ENCODE measurements at regions not wholly inside any gene's neighbourhood (a gene's known extent, or its start where the extent isn't known, plus 50 kb on each side); places are given as distances from the start of the nearest gene placed in this dataset.

GRCh38 chr2:239746559-239747246, 278.4 kb downstream of the NDUFA10 start:
- TF ChIP-seq, protein P1, sequence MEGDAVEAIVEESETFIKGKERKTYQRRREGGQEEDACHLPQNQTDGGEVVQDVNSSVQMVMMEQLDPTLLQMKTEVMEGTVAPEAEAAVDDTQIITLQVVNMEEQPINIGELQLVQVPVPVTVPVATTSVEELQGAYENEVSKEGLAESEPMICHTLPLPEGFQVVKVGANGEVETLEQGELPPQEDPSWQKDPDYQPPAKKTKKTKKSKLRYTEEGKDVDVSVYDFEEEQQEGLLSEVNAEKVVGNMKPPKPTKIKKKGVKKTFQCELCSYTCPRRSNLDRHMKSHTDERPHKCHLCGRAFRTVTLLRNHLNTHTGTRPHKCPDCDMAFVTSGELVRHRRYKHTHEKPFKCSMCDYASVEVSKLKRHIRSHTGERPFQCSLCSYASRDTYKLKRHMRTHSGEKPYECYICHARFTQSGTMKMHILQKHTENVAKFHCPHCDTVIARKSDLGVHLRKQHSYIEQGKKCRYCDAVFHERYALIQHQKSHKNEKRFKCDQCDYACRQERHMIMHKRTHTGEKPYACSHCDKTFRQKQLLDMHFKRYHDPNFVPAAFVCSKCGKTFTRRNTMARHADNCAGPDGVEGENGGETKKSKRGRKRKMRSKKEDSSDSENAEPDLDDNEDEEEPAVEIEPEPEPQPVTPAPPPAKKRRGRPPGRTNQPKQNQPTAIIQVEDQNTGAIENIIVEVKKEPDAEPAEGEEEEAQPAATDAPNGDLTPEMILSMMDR (IDR thresholded peaks at IDR 0.05): no peak
- no peak for TF ChIP-seq POLR2A (IDR thresholded peaks at IDR 0.05)
